ENCODE measurements at regions not wholly inside any gene's neighbourhood (a gene's known extent, or its start where the extent isn't known, plus 50 kb on each side); places are given as distances from the start of the nearest gene placed in this dataset.

DNA sequence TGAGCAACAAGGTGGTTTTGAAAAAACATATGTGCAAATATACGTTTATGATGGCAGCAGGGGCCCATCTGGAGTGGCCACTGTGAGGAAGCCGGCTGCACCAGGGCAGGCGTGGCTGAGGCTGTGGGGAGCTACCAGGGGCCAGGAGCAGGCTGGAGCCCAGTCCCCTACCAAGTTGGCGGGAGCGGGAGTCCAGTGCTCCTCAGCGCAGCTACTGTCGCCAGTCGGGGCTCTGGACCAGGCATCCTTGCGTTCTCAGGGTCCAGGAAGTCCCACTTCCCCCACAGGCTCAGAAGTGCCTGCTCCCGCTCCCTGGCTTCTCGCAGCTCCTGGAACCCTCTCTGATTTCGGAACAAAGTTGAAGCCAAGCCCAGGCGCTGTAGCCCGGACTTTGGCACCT, 1377.5 kb upstream of the FLRT2 start:
- DNase-seq (ENCODE audit: extremely low read depth, low read depth, low spot score): no peak

GRCh38 chr14:84162633-84163032, 1367.3 kb upstream of the FLRT2 start:
- DNase-seq (ENCODE audit: extremely low read depth, low read depth, low spot score): no peak

GRCh38 chr14:84167026-84167425, 1362.9 kb upstream of the FLRT2 start:
- no peak for DNase-seq (ENCODE audit: extremely low read depth, low read depth, low spot score)

GRCh38 chr14:84180336-84180735, 1349.6 kb upstream of the FLRT2 start:
- no peak for DNase-seq (ENCODE audit: extremely low read depth, low read depth, low spot score)

DNA sequence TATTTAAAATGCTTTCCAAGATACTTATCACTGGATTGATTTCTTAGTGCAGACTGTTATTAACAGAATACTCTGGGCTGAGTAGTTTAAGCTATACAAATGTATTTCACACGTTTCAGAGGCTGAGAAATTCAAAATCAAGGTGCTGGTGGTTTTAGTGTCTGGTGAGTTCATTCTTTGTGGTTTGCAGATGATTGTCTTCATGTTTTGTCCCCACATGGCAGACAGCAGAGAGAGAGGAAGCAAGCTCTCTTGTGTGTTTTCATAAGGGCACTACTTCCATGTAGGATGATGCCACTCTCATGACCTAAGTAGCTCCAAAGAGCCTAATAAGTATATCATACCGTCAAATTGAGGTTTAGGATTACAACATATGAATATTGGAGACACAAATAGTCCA, 1348.9 kb upstream of the FLRT2 start:
- no peak for DNase-seq (ENCODE audit: extremely low read depth, low read depth, low spot score)

DNA sequence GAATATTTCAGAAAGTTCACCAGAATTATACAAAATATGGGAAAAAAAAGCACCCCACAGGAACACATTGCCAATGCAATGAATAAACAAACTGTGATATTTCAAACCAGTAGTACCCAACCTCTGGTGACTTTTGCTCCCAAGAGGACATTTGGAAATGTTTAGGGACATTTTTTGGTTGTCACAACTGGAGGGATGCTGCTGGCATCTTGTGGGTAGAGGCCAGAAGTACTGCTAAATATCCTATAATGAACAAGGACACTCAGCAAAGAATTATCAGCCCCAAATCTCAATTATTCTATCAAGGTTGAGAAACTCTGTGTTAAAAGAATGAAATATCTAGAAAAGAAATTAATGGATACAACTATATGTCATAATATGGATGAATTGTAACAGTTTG, 1334.4 kb upstream of the FLRT2 start:
- DNase-seq (ENCODE audit: extremely low read depth, low read depth, low spot score): no peak

DNA sequence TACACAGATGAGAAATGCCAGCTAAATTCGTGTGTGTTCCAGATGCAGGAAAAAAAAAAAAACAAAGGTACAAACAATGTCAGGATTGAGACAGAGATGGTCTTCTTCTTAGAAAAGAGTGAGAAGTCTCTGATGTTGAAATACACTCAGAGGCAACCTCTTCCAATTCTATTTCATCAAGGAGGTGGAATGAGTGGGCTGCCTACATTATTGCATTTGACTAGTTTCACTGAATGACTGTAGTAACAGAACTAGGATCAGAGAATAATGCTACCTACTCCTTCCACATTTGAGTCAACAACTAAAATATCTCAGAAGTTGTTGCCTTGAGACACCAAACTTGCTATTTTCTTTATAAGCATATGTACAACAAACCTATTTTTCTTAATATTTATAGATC, 1332.2 kb upstream of the FLRT2 start:
- no peak for DNase-seq (ENCODE audit: extremely low read depth, low read depth, low spot score)

DNA sequence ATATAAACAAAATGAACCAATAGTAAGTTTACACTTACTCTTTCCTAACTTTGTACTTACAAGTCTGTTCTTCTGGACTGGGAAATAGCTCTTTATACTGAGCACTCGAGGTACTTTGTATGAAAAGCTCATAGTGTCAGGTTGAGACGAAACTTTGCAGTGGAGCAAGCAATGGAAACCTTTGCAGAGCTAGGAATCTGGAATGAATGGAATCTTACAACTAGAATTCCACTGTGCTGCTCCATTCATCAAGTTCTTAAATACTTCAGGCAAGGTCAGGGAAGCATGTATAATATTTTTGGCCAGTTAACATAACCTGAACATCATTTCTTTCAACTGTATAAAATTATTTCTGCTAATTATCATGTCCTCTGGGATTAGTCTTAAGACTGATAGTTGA, 1327.5 kb upstream of the FLRT2 start:
- DNase-seq (ENCODE audit: extremely low read depth, low read depth, low spot score): no peak

GRCh38 chr14:84203896-84204295, 1326.0 kb upstream of the FLRT2 start:
- DNase-seq (ENCODE audit: extremely low read depth, low read depth, low spot score): no peak

DNA sequence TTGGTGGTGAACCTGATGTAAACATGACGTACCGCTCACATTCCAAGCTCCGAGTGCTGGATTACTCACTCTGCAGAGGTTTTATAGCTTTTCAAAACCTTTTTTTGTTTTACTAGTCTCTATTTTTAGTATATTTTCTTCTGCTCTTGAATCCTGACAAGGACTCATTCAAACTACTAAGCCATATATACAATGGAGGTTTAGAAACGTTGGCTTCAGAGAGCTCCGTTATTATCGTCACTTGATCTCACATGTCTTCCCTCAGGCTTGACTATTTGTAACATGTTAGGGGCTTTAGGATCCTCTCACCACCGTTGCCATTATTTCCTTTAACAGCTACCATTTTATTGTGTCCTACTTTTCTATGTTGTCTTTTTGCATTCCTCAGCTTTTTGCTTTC, 1321.5 kb upstream of the FLRT2 start:
- no peak for DNase-seq (ENCODE audit: extremely low read depth, low read depth, low spot score)

DNA sequence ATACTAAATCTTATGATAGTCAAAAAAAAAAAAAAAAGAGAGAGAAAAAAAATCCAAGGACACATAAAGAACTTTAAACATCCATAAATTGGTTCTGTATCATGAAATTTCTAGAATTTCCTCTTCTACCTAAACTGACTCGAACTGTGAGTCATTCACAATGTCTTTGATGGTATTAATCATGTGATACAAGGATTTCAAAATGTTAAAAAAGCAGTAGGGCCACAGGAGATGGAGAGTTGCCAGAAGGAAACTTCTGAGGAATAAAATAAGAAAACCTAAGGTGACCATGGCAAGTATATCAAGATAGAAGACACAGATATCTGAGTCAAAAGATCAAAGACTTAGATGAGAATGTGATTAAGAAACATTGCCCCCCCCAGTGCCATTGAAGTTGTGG, 1320.9 kb upstream of the FLRT2 start:
- no peak for DNase-seq (ENCODE audit: extremely low read depth, low read depth, low spot score)

GRCh38 chr14:84217066-84217465, 1312.9 kb upstream of the FLRT2 start:
- no peak for DNase-seq (ENCODE audit: extremely low read depth, low read depth, low spot score)

DNA sequence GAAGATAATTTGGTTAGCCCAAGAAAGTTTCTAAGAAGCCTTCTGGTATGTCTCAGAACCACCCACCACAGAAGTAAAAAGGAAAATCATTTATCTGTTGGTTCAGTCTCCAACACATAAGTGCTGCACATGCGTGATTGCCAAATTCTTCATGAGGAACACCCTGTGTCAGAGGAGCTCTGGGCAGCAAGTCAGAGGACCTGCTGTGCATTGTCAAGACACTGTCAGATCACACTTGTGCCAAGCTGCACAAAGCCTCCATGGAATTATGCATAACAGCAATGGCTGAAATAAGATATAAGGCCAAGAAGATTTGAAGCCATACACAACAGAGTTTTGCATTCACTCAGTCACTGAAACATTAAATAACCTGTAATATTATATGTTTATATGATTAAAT, 1304.7 kb upstream of the FLRT2 start:
- DNase-seq (ENCODE audit: extremely low read depth, low read depth, low spot score): no peak

- no peak for DNase-seq (ENCODE audit: extremely low read depth, low read depth, low spot score)
Measured at GRCh38 chr14:84228702-84229101, 1301.2 kb upstream of the FLRT2 start.

DNA sequence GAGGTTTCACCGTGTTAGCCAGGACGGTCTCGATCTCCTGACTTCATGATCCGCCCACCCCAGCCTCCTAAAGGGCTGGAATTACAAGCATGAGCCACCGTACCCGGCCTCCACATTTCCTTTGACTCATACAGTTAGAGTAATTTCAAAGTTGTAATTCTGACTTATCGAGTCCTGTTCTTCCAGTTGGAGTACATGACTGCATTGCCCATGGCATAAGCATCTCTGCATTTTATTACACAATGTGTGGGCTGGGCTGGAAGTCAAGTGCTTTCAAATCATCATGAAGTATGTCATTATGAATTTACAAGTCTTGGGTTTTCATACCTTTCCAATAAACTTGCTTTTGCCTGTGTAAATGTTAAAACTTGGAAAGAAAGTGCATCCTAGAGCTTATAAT, 1295.7 kb upstream of the FLRT2 start:
- no peak for DNase-seq (ENCODE audit: extremely low read depth, low read depth, low spot score)

DNA sequence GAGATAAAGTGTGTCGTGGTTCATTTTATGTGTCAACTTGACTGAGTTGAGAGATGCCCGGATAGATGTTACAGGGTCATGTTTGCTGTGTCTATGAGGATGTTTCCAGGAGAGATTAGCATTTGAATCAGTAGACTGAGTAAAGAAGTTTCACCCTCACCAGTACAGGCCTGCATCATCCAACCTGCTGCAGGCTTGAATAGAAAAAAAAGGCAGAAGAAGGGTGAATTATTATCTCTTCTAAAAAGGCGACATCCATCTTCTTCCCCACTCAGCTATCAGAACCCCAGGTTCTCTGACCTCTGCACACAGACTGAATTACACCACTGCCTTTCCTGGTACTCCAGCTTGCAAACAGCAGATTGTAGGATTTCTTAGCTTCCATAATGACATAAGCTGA, 1293.7 kb upstream of the FLRT2 start:
- DNase-seq (ENCODE audit: extremely low read depth, low read depth, low spot score): no peak

DNA sequence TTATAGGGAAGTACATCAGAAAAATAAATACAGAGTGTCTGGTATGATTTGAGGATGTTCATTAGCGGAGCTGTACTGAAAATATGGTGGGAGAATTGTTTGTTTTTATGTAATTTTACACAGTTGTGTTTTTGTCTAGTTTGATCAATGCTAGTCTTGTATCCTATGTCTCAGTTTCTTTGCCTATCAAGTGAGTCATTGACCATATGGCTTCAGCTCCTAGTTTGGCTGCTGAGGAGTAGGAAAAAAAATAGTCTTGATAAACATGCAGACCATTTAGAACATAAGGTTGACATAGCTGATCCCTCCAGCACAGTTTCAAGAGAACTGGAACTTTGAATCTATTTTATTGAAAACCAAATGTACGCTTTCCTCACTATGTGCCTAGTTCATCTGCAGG, 1292.1 kb upstream of the FLRT2 start:
- no peak for DNase-seq (ENCODE audit: extremely low read depth, low read depth, low spot score)

DNA sequence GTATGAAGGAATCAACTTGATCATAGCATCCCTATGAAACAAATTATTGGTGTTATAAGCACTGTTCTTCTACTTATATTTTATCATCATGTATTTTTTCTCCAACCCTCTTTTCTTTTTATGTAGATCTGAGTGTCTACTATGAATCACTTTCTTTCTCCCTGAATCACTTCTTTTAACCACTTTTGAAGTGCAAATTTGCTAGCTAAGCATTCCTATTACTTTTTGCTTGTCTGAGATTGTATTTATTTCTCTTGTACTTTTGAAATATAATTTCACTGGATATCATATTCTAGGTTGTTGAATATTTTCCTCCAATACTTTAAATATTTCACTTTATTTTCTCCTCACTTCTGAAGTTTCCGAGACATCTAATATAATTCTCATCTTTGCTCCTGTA, 1282.3 kb upstream of the FLRT2 start:
- no peak for DNase-seq (ENCODE audit: extremely low read depth, low read depth, low spot score)

DNA sequence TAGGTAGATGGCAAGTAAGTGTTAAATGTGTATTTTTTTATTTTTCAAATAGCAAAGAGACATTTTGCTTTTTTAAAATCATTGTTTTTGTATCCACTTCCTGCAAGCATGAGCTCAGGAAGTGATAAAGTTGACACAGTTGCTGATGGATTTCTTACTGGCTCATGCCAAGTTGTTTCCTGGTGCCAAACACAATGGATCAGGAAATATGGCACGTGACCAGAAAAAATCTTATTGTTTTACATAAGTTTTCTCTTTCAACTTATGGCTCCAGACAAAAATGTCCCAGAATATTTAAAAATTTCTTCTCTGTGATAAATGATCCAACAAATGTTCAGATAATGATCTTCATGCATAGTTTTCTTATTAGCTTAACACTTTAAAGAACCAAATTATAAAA, 1279.1 kb upstream of the FLRT2 start:
- DNase-seq (ENCODE audit: extremely low read depth, low read depth, low spot score): peak; percentile 91

DNA sequence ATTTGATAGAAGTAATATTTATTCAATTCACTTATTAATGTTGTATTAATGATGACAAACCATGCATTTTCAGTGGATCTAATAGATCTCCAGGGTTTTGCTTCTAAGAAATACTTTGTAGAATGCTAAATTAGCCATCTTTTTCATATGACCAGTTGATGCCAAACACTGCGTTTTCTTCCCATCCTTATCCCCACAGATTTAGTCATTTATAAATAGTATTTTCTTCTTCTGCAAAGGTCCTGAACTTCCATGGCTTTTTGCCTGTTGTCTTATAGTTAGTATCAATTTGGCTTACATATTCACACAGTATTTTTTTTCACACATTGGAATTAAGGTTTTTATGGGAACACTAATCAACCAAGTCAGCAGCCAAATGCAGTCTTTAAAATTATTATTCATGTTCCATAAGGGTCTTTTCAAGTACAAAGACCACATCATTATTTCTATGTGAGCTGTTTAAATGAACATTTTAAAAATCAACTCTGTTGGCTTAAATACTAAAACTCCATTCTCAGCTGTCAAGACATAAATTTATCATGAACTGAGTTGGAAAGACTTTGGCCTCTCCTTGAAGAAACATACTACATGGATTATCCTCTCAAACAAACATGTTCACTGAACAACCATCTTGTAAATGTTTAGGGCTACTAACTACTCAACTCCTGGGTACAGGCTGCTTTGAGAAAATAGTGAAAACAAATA, 1278.4 kb upstream of the FLRT2 start:
- DNase-seq (ENCODE audit: extremely low read depth, low read depth, low spot score): no peak

- DNase-seq (ENCODE audit: extremely low read depth, low read depth, low spot score): no peak
Measured at GRCh38 chr14:84252706-84253105, 1277.2 kb upstream of the FLRT2 start.

DNA sequence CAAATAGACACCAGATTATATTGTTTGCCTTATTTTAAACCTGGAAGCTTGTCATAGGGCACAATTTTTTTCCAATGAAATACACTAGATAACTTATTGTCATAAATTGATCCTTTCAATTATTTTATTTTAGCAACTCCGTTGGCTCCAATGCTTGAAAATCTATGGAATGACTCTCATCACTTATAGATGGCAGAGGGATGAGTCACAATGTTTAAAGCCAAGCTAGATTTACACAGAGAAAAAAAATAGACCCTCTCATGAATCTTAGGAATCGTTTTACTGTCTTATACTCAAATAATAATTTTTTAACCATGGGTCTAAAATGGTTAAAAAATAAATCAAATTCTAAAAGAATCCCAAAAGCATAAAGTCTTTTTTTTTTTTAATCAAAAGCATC, 1276.6 kb upstream of the FLRT2 start:
- DNase-seq (ENCODE audit: extremely low read depth, low read depth, low spot score): no peak

DNA sequence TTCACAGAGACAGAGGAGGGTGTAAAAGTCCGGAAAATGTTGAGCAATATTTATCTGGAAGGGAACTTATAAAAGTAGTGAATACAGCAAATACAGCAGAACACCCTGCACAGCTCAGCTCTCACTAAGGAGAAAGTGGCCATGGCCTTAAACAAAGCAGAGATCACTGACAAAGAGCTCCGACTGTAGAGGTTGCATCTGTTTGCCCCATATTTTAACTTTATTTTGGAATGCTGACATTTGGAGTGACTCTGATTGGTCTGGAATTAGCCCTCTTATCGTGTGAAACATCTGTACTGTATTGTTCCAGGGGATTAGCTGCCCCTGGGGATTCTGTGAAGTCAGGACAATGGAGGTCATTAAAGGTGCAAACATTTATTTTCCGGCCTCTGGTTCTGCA, 1275.7 kb upstream of the FLRT2 start:
- peak; percentile 80 for DNase-seq (ENCODE audit: extremely low read depth, low read depth, low spot score)

All from glomerular endothelial cell (primary cell).